ENCODE measurements at regions not wholly inside any gene's neighbourhood (a gene's known extent, or its start where the extent isn't known, plus 50 kb on each side); places are given as distances from the start of the nearest gene placed in this dataset.

DNA sequence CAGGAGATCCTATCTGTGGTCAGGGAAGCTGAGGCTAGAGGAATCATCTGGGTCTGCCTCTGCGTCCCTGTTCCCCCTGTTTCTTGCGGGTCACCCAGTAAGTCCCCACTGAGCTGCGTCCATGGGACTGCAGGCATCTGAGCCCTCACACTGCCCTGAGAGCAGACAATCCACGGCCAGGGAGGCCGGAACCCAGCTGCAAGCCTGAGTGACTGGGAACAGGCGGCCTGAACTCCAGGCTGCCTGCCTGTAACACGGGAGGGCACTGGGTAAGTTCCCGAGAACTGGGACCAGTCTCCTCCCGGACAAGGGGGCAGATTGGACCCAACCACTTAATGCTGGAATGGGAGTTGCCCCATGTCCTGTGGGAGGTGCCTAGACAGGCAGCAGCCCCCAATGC lies 727.4 kb downstream of the BRD1 start:
- Histone ChIP-seq H3K4me1 (ENCODE audit: control insufficient read depth, insufficient read depth, low read length) (no peaks in the 10 kb centered on the region), H3K9ac (ENCODE audit: low read length) (no peak overlapping the region), H3K4me3 (ENCODE audit: low read length) (no peak overlapping the region), H3K36me3 (ENCODE audit: control insufficient read depth, insufficient read depth, low read length) (no peaks in the 10 kb centered on the region), H3K27ac (ENCODE audit: low read depth, low read length) (no peak overlapping the region), H3K27me3 (ENCODE audit: control insufficient read depth, insufficient read depth, low read length) (no peaks in the 10 kb centered on the region)

DNA sequence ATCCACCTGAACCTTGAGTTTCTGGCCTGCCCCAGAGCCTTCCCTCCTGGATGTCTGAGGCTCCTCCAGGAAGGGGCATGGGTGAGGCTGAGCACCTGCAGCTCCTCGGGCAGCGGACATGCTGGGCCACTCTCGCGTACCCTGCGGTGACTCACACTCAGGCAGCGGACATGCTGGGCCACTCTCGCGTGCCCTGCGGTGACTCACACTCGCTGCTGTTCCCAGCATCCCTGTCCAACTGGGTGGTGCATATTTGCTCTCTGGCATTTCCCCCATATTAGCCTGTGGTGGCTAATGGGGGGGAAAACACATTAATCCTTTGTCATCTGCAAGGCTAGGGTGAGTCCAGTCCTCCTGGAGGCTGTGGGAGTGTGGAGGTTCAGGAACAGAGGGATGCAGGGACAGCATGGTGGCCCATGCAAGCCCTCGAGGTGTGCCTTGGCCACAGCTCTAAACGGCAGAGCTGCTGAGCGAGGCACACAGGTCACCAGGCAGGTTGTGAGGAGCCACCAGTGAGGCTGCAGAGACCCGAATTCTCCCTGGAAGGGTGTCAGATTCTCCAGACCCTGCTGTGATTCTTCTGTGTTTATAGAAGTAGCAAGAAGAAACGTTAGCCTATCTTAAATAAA lies 728.1 kb downstream of the BRD1 start:
- H3K4me3 ChIP-seq (ENCODE audit: low read length) = no peak overlapping the region
- H3K27ac ChIP-seq (ENCODE audit: low read depth, low read length) = no peak overlapping the region
- H3K36me3 ChIP-seq (ENCODE audit: control insufficient read depth, insufficient read depth, low read length) = no peaks in the 10 kb centered on the region

DNA sequence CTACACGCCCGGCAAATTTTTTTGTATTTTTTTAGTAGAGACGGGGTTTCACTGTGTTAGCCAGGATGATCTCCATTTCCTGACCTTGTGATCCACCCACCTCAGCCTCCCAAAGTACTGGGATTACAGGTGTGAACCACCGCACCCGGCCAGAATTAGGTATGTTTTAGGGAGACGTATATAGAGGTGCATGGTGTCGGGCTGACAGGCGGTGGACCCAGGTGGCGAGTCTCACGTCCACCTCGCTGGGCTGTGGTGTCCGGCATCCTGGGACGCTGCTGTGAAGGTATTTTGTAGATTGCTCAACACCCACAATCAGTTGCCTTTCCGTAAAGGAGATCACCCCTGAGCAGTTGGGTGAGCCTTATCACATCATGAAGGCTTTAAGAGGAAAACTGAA lies 728.6 kb downstream of the BRD1 start:
- Histone ChIP-seq H3K9ac (ENCODE audit: low read length) (no peak overlapping the region), H3K4me1 (ENCODE audit: control insufficient read depth, insufficient read depth, low read length) (no peaks in the 10 kb centered on the region), H3K36me3 (ENCODE audit: control insufficient read depth, insufficient read depth, low read length) (no peaks in the 10 kb centered on the region), H3K27me3 (ENCODE audit: control insufficient read depth, insufficient read depth, low read length) (no peaks in the 10 kb centered on the region), H3K4me3 (ENCODE audit: low read length) (no peak overlapping the region), H3K27ac (ENCODE audit: low read depth, low read length) (no peak overlapping the region)

More for the DNA sequence above, 728.1 kb downstream of the BRD1 start:
- no peak overlapping the region for H3K9ac ChIP-seq (ENCODE audit: low read length)
- no peaks in the 10 kb centered on the region for H3K27me3 ChIP-seq (ENCODE audit: control insufficient read depth, insufficient read depth, low read length)
- H3K4me1 ChIP-seq (ENCODE audit: control insufficient read depth, insufficient read depth, low read length) = no peaks in the 10 kb centered on the region

DNA sequence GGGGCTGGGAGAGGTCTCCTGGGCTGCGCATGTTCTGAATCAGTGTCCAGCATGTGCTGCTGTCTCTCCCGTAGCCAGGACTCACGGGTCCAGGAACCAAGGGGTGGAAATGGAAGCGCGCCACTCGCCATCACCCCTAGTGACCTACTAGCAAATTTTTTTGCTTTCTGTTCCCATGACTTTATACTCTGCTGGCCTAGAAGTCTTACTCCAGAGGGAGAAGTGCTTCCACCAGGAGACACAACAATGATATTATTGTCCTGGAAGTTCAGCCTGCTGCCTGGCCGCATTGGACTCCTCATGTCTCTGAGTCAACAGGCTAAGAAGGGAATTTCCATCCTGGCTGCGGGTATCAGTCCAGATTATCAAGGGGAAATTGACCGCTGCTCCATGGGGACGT lies 729.7 kb downstream of the BRD1 start:
- Histone ChIP-seq H3K27me3 (ENCODE audit: control insufficient read depth, insufficient read depth, low read length) (no peaks in the 10 kb centered on the region), H3K4me3 (ENCODE audit: low read length) (no peak overlapping the region), H3K36me3 (ENCODE audit: control insufficient read depth, insufficient read depth, low read length) (no peaks in the 10 kb centered on the region), H3K4me1 (ENCODE audit: control insufficient read depth, insufficient read depth, low read length) (no peaks in the 10 kb centered on the region), H3K27ac (ENCODE audit: low read depth, low read length) (no peak overlapping the region), H3K9ac (ENCODE audit: low read length) (no peak overlapping the region)

DNA sequence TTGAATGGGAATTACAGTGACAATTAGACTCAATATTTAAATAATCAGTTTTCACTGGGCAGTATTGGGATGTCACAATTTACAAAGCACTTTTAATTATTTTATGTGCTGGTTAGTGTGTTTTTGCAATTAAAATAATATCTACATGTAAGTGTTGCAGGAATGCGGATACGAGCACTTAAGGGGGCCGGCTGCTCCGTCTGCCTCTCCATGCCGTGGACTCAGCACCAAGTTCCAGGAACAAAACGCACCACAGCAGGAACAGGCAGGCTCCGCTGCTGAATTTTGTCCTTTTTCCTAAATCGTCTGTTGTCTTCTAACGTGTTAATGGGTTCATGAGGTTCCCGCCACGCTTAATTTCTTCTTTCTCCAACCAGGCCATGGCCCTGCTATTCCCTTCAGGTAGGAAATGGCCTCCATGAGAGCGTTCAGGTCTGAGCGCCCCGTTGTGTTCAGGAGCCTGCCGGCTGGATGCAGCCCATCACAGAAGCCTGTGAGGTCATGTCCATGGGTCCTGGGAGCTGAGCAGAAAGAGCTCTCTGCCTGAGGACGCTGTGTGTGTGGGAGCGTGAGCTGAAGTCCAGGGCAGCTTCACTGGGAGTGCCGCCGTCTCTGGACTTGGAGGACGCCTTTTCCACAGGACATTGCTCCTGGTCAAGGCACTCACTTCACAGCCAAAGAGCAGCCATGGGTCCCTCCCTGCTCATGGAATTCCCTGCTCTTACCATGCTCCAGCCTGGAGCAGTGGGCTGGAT lies 730.3 kb downstream of the BRD1 start:
- Histone ChIP-seq H3K9ac (ENCODE audit: low read length) (no peak overlapping the region), H3K27me3 (ENCODE audit: control insufficient read depth, insufficient read depth, low read length) (no peaks in the 10 kb centered on the region), H3K4me3 (ENCODE audit: low read length) (no peak overlapping the region)

DNA sequence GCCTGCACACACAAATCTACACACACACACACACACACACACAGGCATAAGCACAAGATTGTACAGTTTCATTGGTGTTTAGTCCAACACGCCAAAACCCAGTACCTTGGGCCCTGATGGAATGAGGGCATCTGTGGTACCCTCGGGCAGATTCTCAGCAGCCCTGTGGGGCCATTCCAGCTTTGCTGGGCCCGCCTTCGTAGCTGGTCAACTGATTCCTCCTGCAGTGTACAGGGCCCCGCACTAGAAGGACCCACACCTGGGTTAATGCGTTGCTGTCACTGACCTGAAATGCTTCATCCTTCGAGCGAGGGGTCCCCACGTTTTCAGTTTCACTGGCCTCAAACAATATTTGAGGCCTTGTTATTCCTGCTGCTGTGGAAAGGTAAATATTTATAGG lies 731.2 kb downstream of the BRD1 start:
- no peaks in the 10 kb centered on the region for H3K27me3 ChIP-seq (ENCODE audit: control insufficient read depth, insufficient read depth, low read length)
- no peaks in the 10 kb centered on the region for H3K4me1 ChIP-seq (ENCODE audit: control insufficient read depth, insufficient read depth, low read length)

More for the DNA sequence above, 730.3 kb downstream of the BRD1 start:
- no peaks in the 10 kb centered on the region for H3K36me3 ChIP-seq (ENCODE audit: control insufficient read depth, insufficient read depth, low read length)
- no peak overlapping the region for H3K27ac ChIP-seq (ENCODE audit: low read depth, low read length)
- H3K4me1 ChIP-seq (ENCODE audit: control insufficient read depth, insufficient read depth, low read length) = no peaks in the 10 kb centered on the region

DNA sequence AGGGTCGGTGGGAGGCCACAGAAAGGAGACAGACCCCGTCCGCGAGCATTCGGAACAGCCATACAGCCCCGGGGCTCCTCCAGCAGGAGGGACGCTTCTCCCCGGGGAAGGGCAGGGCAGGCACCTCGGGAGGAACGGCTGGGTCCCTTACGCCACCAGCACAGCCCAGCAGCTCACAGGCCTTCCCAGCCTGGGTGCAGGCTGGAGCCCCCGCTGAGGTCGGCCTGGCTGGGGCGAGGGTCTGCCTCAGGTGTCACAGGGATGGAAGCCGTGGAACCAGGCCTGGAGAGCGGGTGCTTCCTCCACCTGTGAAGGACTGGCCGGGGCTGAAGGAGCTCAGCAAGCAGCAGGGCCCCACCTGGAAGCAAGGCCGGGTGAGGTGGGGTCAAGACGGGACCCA lies 732.3 kb downstream of the BRD1 start:
- H3K27ac ChIP-seq (ENCODE audit: low read depth, low read length) = no peak overlapping the region
- no peaks in the 10 kb centered on the region for H3K36me3 ChIP-seq (ENCODE audit: control insufficient read depth, insufficient read depth, low read length)
- no peaks in the 10 kb centered on the region for H3K4me1 ChIP-seq (ENCODE audit: control insufficient read depth, insufficient read depth, low read length)
- H3K27me3 ChIP-seq (ENCODE audit: control insufficient read depth, insufficient read depth, low read length) = no peaks in the 10 kb centered on the region
- H3K9ac ChIP-seq (ENCODE audit: low read length) = no peak overlapping the region
- H3K4me3 ChIP-seq (ENCODE audit: low read length) = no peak overlapping the region

More for the DNA sequence above, 731.2 kb downstream of the BRD1 start:
- Histone ChIP-seq H3K36me3 (ENCODE audit: control insufficient read depth, insufficient read depth, low read length) (no peaks in the 10 kb centered on the region), H3K9ac (ENCODE audit: low read length) (no peak overlapping the region), H3K27ac (ENCODE audit: low read depth, low read length) (no peak overlapping the region), H3K4me3 (ENCODE audit: low read length) (no peak overlapping the region)

DNA sequence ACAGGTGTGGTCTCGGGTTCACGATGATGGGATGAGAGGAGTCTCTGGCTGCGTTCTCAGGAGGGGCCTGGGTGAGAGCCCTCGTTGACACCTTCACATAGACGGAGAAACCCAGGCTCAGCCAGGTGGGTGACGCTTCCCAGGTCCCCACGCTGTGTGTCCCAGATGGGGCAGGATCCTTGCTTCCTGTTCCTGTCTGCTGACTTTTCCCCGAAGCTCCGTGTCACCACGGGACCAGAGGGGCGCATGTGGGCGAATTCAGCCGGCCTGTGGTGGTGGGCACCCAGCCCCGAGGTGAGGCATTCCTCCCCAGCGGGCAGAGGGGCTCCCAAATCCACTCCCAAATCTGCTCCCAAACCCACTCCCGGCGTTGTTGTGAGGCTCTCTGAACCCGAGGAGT lies 732.8 kb downstream of the BRD1 start:
- no peaks in the 10 kb centered on the region for H3K36me3 ChIP-seq (ENCODE audit: control insufficient read depth, insufficient read depth, low read length)
- H3K27ac ChIP-seq (ENCODE audit: low read depth, low read length) = no peak overlapping the region
- H3K27me3 ChIP-seq (ENCODE audit: control insufficient read depth, insufficient read depth, low read length) = no peaks in the 10 kb centered on the region
- no peaks in the 10 kb centered on the region for H3K4me1 ChIP-seq (ENCODE audit: control insufficient read depth, insufficient read depth, low read length)
- H3K4me3 ChIP-seq (ENCODE audit: low read length) = no peak overlapping the region
- H3K9ac ChIP-seq (ENCODE audit: low read length) = no peak overlapping the region

DNA sequence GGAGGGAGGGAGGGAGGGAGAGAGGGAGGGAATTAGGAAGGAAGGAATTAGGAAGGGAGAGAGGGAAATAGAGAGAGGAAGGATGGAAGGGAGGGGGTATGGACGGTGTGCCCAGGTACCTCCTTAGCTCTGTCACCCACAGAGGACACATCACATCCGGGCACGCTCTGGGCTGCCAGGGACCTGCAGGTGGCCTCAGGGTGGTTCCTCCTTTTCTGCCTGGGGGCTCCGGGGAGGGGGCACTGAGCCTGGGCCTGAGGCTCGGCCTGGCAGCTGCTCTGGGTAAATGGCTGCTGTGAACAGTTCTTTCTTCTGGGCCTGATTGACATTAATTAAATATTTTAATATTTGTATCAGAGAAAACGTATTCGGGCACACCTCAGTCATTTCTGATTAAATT lies 733.5 kb downstream of the BRD1 start:
- Histone ChIP-seq H3K27me3 (ENCODE audit: control insufficient read depth, insufficient read depth, low read length) (no peaks in the 10 kb centered on the region), H3K36me3 (ENCODE audit: control insufficient read depth, insufficient read depth, low read length) (no peaks in the 10 kb centered on the region), H3K4me1 (ENCODE audit: control insufficient read depth, insufficient read depth, low read length) (no peaks in the 10 kb centered on the region), H3K4me3 (ENCODE audit: low read length) (no peak overlapping the region), H3K9ac (ENCODE audit: low read length) (no peak overlapping the region), H3K27ac (ENCODE audit: low read depth, low read length) (no peak overlapping the region)

DNA sequence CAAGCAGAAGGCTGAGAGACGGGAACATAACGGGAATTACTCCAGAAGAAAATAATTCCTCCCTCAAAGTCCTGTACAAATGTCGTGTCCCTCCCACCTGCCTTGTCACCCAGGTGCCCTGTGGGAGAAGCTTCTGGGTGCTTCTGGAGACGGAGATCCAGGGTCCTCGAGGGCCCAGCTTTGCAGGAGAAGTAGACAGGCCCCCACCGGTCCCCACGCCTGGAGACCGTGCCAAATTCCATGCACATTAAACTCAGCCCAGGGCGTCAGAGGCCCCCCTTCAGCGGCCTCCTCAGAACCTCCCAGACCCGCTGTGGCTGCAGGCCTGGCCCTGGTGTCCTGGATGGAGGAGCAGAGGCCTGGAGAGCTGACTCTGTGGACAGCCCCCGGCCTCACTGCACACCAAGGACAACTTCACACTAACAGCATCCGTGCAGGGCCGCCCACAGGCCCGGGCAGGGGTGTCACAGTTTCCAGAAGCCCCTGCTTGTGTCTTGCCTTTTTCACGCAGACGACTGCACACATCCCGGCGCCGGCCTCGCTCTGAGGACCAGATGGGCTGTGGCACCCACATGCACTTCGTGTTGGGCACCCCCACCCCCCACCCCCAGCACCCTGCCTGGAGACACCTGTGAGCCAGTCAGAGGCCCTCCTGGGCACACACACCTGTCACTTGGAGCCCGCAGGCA lies 734.3 kb downstream of the BRD1 start:
- H3K36me3 ChIP-seq (ENCODE audit: control insufficient read depth, insufficient read depth, low read length) = no peaks in the 10 kb centered on the region
- no peak overlapping the region for H3K4me3 ChIP-seq (ENCODE audit: low read length)
- no peaks in the 10 kb centered on the region for H3K4me1 ChIP-seq (ENCODE audit: control insufficient read depth, insufficient read depth, low read length)
- H3K9ac ChIP-seq (ENCODE audit: low read length) = no peak overlapping the region
- no peaks in the 10 kb centered on the region for H3K27me3 ChIP-seq (ENCODE audit: control insufficient read depth, insufficient read depth, low read length)
- H3K27ac ChIP-seq (ENCODE audit: low read depth, low read length) = no peak overlapping the region

DNA sequence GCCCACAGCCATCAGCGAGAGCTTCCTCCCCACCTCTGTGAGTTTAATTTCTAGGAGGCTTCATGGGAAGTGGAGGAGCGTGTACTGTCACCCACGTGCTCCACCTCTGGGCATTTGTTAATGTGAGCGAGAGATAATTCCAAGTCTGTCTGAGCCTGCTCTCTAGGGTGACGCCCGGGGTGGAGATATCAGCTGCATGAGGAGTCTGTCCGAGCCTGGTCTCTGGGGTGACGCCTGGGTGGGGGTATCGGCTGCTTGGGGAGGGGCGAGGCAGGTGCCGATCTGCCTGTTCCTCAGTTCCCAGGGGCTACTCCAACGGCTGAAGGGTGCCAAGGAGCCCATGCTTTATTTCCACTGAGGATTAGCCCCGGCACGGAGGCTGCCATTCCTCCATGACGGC lies 735.0 kb downstream of the BRD1 start:
- Histone ChIP-seq H3K4me3 (ENCODE audit: low read length) (no peak overlapping the region), H3K36me3 (ENCODE audit: control insufficient read depth, insufficient read depth, low read length) (no peaks in the 10 kb centered on the region), H3K27me3 (ENCODE audit: control insufficient read depth, insufficient read depth, low read length) (no peaks in the 10 kb centered on the region), H3K4me1 (ENCODE audit: control insufficient read depth, insufficient read depth, low read length) (no peaks in the 10 kb centered on the region), H3K9ac (ENCODE audit: low read length) (no peak overlapping the region), H3K27ac (ENCODE audit: low read depth, low read length) (no peak overlapping the region)

DNA sequence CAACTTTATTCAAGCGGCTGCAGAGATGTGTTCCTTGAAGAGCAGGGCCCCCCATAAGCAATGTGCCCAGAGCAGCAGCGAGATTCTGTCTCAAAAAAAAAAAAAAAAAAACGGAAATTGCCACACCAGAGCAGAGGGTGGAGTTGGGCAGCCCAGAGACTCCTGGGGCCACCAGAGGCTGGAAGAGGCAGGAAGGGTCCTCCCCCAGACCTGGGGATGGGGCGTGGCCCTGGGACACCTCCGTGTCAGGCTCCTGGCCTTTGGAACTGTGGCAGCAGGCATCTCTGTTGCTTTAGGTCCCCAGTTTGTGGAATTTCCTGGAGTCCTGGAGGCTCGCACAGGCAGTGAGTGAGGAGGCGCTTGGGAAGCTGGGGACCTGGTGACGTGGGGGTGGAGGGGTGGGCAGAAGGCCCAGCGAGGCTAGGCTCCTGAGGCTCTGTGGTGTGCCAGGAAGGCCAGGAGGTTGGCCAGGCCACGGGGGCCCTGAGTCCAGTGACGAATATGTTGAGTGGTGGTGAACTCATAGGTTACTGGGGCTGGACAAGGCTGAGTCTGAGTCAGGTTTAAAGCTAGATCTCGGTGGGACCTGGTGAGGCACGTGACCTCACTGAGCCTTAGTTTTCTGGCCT lies 735.6 kb downstream of the BRD1 start:
- no peak overlapping the region for H3K4me3 ChIP-seq (ENCODE audit: low read length)
- no peak overlapping the region for H3K9ac ChIP-seq (ENCODE audit: low read length)
- H3K36me3 ChIP-seq (ENCODE audit: control insufficient read depth, insufficient read depth, low read length) = no peaks in the 10 kb centered on the region
- no peaks in the 10 kb centered on the region for H3K27me3 ChIP-seq (ENCODE audit: control insufficient read depth, insufficient read depth, low read length)
- H3K4me1 ChIP-seq (ENCODE audit: control insufficient read depth, insufficient read depth, low read length) = no peaks in the 10 kb centered on the region
- H3K27ac ChIP-seq (ENCODE audit: low read depth, low read length) = no peak overlapping the region
